RWPE1 (cell line): ENCODE measurements at regions not wholly inside any gene's neighbourhood (a gene's known extent, or its start where the extent isn't known, plus 50 kb on each side); places are given as distances from the start of the nearest gene placed in this dataset.

Experiments used
- CTCF ChIA-PET: fragments of 350-600 bp; sonication (Branson Sonifier 250); formaldehyde crosslinking; extraction: SDS; loops from one replicate; lab custom pipeline; 2021; lab: Yijun Ruan, JAX
- POLR2A ChIA-PET: fragments of 400-600 bp; formaldehyde crosslinking; extraction: SDS; loops from one replicate; lab custom pipeline; 2020; ENCODE audit warnings: antibody characterized with exemption; ENCODE audit not compliant: low non-redundant PET; lab: Yijun Ruan, JAX
- DNase-seq: peaks from one replicate; pipeline ENCODE4 v3.0.0; 2012; ENCODE audit warnings: low spot score
- H3K27ac ChIP-seq: fragments of 450-650 bp; 2 replicates; pipeline ENCODE4 v1.5.1; 2017
- TF ChIP-seq, protein P1 (sequence below): fragments of 450-650 bp; conservative IDR thresholded peaks from 2 replicates; pipeline ENCODE4 v1.5.1; 2017; ENCODE audit warnings: low read depth, mild to moderate bottlenecking

DNA sequence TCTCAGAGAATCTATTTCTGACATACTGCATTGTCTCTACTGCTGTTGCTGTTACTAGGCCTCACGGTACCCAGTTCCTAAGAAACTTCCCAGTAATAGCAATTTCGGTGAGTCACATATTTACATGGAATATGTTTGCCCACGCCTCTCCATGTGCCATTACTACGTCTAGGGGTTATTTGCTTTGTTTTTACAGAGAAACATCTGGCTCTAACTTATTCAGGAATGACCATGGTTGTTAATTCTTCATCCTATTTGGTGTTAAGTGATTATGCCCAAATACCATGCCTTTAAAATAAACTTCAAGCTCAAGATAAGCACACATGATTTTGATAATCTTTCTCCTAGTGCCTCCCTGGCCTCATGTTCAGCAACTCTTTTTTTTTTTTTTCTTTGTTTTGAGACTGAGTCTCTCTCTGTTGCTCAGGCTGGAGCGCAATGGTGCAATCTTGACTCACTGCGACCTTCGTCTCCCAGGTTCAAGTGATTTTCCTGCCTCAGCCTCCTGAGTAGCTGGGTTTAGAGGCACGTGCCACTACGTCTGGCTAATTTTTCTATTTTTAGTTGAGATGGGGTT is 101.0 kb upstream of the HS3ST1 start:
- TF ChIP-seq, protein P1, sequence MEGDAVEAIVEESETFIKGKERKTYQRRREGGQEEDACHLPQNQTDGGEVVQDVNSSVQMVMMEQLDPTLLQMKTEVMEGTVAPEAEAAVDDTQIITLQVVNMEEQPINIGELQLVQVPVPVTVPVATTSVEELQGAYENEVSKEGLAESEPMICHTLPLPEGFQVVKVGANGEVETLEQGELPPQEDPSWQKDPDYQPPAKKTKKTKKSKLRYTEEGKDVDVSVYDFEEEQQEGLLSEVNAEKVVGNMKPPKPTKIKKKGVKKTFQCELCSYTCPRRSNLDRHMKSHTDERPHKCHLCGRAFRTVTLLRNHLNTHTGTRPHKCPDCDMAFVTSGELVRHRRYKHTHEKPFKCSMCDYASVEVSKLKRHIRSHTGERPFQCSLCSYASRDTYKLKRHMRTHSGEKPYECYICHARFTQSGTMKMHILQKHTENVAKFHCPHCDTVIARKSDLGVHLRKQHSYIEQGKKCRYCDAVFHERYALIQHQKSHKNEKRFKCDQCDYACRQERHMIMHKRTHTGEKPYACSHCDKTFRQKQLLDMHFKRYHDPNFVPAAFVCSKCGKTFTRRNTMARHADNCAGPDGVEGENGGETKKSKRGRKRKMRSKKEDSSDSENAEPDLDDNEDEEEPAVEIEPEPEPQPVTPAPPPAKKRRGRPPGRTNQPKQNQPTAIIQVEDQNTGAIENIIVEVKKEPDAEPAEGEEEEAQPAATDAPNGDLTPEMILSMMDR: no peak
- POLR2A ChIA-PET: no interaction called here
- CTCF ChIA-PET: no interaction called here
- peak; percentile 28 for DNase-seq
- no peak overlapping the region for H3K27ac ChIP-seq

DNA sequence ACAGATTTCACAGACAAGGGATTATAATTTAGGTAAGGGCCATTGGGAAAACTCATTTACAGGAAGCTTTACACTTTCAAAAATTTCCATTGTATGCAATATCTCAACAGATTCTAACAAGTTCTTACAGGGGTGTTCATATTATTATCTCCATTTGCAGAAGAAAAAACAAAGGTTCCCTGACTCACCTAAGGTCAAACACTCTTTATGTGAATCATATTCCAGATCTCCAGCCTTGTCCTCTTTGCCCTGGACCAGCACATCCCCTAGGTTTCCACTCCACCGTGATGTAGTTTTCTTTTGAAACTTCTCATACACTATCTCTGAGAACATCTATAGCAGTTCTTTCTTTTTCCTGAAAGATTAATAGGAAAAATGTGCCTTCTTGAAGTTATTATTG is 96.4 kb upstream of the HS3ST1 start:
- H3K27ac ChIP-seq: no peak overlapping the region
- peak; percentile 27 for DNase-seq
- POLR2A ChIA-PET: no interaction called here
- TF ChIP-seq, protein P1: no peak
- CTCF ChIA-PET: no interaction called here

DNA sequence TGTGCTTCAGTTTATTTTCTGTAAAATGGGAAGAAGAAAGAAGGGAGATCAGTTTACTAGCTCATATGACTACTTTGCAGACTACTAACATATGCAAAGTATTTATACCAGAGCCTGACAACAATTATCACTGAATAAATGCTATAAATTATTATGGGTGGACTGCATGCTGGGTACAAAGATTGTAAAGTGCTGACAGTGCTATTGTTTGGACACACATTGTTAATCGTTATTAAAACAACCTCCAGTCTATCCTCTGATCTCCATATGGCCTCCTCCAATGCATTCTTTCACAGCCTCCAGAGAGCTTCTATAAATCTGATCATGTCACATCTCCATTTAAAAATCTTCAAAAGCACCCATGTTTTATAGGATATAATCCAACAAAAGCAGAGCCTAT is 90.1 kb upstream of the HS3ST1 start:
- ChIA-PET CTCF (no interaction called here), POLR2A (no interaction called here)
- TF ChIP-seq, protein P1: no peak
- H3K27ac ChIP-seq: no peak overlapping the region
- no peak for DNase-seq

DNA sequence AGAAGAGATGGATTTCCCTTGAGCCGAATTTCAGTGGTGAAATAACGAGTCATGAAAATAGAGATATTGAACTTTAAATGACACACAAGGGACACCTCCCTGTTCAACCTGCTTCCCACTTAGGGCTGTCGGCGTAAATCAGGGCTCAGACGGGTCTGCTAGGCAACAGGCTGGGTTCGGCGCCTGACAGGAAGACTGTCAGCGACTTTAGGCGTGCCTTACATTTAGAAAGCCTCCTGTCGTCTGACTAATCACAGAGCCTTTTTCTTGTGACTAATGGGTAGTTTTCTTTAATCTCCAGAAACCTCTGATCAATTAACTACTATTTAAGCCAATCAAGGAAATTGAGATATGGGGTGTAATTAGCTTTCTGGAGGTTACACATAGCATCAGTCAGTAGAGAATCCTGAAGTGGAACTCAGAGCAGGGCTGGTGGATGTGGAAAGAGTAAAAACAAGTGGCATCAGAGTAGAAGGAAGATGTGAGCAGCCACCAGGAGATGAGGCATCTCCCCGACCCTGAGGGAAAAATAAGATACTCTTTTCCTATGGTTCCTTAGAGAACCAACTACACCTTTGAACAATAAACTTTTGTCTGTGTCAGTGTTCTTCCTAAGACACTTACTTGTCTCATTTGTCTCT is 86.2 kb upstream of the HS3ST1 start:
- ChIA-PET POLR2A (no interaction called here), CTCF (no interaction called here)
- no peak overlapping the region for H3K27ac ChIP-seq
- no peak for DNase-seq
- TF ChIP-seq, protein P1: no peak

DNA sequence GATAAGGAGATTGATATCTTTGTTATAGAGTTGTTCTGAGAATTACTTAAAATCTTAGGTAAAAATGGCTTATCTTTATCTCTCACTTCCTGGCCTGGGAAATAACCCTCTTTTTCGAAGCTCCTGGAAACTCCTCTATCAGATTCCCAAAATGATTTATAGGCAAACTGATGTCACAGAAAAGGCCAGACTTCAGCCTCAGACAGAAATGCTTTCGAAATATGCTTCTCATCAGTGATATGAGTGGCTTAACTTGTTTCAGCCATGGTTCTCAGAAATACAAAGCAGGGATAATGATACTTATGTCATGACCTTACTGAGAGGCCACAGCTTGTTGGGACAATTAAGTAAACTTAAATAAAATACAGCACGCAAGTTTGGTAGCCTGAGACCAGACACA is 85.3 kb upstream of the HS3ST1 start:
- H3K27ac ChIP-seq: no peak overlapping the region
- DNase-seq: no peak
- POLR2A ChIA-PET: no interaction called here
- TF ChIP-seq, protein P1: no peak
- CTCF ChIA-PET: no interaction called here

DNA sequence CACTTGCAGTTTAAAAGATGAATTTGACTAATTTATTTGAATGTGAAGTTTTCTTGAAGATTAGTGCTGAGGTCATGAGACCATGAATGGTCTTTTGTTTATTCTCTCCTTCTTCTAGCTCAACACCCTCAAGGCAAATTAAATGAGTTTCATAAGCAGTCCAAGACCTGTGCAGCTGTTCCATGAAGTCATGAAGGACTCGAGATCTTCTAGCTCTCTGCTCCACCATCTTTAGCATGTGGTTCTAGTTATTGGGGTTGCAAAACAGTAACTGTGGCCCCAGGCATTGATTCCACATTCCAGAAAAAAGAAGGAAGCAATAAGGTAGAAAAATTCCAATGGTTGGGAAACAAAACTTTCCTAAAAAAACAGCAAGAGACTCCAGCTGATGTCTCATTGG is 84.2 kb upstream of the HS3ST1 start:
- DNase-seq: no peak
- no peak overlapping the region for H3K27ac ChIP-seq
- TF ChIP-seq, protein P1: no peak
- CTCF ChIA-PET: no interaction called here
- POLR2A ChIA-PET: no interaction called here
